Putamen (tissue), 1 donor: ENCODE measurements at regions not wholly inside any gene's neighbourhood (a gene's known extent, or its start where the extent isn't known, plus 50 kb on each side); places are given as distances from the start of the nearest gene placed in this dataset.

ENCODE experiments used
- DNase-seq: peaks from one replicate; pipeline ENCODE4 v3.0.0-alpha.2; 2016; ENCODE audit warnings: low spot score

DNA sequence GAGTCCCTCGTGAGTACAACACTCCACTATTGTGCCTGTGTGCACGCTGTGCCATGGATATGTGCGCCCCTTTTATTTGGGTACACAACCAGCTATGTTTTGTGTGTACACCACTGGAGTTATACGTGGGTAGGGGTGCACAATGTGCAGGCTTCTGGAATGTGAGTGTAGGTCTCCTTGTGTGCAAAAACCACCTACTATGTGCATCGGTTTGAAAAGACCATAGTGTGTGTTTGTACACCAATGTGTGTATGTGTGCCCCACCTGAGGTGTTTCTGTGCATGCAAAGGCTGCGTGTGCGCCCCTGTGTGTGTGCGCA, 86.4 kb upstream of the ALDH1L1 start:
- DNase-seq: no peak

GRCh38 chr3:126266291-126266840, 86.0 kb upstream of the ALDH1L1 start:
- DNase-seq: peak; percentile 11

DNA sequence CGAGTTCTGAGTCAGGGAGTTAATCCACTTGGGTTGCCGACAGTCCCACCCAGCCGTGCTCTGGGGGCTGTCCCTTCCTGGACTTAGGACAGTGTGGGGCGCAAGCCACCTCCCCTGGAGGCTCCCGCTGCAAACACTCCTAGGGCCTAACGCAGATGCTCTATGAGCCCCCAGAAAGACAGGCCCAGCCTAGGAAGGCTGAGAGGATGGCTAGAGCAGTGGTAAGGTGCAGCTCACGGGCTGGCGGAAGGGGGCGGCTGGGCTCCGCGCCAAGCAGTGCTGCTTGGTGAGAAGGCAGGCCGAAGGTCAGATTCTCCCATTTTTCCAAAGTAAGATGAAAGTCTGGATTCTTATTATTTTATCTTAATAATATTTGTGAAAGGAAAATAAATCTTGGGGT, 84.6 kb upstream of the ALDH1L1 start:
- no peak for DNase-seq

- no peak for DNase-seq
Observed at GRCh38 chr3:126264381-126264780, 84.0 kb upstream of the ALDH1L1 start.

DNA sequence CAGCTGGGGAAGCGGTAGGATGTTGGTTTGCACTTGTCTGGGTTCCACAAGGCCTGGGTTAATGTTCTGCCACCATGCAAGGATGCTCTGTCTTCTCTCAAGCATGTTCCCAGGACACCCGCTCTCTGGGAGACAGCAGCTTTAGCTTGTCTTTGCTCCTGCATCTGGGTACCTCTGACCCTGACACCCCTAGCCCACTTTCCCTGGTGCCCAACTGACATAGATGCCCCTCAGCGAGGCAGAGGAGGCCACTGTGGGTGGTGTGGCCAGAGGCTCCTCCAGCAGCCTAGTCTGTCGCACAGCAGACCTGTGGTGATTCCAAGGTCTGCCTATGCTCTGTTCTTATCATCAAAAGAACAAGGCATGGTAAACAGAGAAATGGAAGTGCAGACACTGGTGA, 83.6 kb upstream of the ALDH1L1 start:
- DNase-seq: no peak

- DNase-seq: no peak
Observed at GRCh38 chr3:126263539-126263938, 83.2 kb upstream of the ALDH1L1 start.

DNA sequence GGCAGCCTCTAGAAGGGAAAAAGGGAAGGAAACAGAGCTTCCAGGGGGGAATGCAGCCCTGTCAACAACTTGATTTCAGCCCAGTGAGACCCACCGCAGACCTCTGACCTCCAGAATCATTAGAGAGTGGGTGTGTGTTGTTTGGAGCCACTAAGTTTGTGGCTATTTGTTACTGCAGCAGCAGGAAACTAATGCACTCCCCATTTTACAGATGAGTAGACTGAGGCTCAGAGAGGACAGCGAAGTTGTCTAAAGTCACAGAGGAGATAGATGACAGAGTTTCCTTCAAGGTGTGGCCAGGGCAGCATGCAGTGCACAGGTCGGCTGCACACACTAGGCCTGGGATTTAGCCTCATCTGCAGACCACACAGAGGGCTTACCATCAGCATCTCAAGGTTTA, 81.8 kb upstream of the ALDH1L1 start:
- no peak for DNase-seq

DNA sequence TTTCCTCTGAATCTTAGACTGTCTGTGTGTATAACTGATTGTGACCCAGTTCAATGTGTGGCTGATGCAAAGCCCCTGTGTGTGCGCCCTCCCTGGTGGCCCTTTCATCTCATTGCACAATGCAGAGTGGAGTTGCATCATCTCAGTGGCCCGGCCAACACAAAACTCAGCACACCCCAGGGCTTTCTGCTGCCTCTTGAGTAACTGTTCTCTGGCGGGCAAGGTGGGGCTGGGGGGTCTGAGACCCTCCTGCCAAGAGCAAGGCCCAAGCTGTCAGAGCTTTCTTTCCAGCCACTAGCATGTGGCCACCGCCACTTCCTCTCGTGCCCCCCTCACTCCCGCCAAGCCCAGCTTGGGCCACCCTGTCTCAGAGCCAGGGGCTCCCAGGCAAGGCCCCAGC, 80.7 kb upstream of the ALDH1L1 start:
- no peak for DNase-seq

GRCh38 chr3:126259411-126260391, 79.3 kb upstream of the ALDH1L1 start:
- peak; percentile 53 for DNase-seq

- no peak for DNase-seq
Observed at GRCh38 chr3:126258670-126259069, 78.3 kb upstream of the ALDH1L1 start.

DNA sequence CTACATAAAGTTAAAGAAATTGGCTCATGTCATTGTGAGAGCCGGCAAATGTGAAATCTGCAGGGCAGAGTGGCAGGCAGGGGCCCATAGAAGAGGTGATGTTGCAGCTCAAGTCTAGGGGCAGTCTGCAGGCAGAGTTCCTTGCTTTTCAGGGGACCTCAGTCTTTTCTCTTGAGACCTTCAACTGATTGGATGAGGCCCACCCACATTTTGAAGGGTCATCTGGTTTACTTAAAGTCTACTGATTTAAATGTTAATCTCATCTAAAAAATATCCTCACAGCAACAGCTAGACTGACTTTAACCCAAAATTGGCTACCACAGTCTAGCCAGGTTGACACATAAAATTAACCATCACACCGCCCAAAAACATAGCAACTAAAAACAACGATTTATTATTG, 77.6 kb upstream of the ALDH1L1 start:
- DNase-seq: no peak

DNA sequence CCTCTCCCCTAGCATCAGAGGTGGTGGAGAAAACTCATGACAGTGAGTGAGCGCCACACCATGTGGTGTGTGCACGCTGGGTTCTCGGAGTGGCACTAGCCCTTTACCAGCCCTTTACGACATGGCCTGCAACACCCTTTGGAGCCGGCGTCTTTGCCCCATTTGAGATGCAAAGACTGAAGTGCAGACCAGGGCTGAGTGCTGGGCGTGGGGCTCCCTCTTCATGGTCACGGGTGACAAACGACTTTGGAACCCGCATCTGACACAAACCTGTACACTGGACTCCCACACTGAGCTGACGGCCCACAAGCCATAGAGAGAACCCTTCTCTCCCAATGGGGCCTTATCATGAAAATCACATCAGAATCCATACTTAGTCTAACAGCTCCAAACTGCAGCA, 76.8 kb upstream of the ALDH1L1 start:
- no peak for DNase-seq

DNA sequence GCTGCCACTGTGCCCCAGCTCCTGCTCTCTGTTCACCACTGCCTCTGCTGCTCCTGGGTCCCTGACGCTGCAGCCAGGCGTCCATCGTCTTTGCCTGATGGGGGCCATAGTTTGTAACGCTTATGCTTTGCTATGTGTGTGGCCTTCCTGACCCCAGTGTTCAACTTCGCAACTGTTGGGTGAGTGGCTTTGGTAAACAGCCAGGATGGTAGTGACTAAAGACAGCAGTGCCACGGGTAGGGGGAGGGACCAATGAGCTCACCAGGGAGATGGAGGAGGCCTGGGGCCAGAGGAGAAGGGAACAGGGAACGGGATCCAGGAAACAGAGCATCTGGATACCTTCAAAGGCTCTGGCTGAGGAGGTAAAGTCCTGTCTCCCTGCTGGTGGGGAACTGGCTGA, 75.9 kb upstream of the ALDH1L1 start:
- DNase-seq: no peak

DNA sequence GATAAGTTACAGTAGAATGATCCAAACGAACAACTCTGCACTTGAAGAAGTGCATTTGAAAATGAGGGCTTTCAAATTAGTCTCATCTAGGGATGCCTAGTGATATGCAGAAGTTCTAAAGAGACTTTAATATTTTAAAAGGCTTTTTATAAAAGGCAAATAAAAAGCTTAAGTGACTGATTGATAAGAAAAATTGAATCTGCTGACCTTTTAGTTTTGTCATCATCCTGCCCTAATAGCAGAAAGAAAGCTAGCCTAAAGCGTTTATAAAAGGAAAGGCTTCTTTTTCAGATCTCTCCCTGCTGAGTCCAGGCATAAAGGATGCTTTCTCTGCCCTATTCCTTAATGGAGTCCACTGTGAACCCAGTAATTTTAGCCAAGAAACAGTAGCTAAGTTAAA, 72.7 kb upstream of the ALDH1L1 start:
- DNase-seq: no peak

DNA sequence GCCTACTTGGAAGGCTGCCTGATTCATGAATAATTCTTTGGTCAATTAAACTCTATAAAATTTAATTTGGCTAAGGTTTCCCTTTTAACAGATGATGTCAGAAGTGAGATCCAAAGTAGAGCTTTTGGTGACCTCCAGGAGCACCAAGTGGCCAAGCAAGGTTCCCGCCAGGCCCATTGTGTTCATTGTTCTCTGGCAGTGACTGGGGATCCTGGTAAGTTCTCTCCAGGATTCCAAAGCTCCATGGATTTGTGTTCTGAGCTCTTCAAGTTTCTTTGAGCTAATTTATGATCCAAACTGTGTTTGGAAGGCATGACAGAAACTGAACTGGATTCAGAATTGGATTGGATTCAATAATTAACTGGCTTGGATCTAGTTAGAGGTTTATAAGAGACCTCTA, 72.0 kb upstream of the ALDH1L1 start:
- DNase-seq: no peak

- peak; percentile 52 for DNase-seq
Observed at GRCh38 chr3:126245811-126246727, 65.7 kb upstream of the ALDH1L1 start.
